Vagina (tissue), 2 donors: ENCODE measurements at regions not wholly inside any gene's neighbourhood (a gene's known extent, or its start where the extent isn't known, plus 50 kb on each side); places are given as distances from the start of the nearest gene placed in this dataset.

Source experiments
- POLR2A ChIP-seq, 2 donors: fragments of 450-650 bp; IDR thresholded peaks; one replicate each; pipeline ENCODE4 v1.6.1; 2017; ENCODE audit warnings: antibody characterized with exemption in 2 of 2, mild to moderate bottlenecking in 2 of 2, moderate library complexity in 2 of 2
- POLR2AphosphoS5 ChIP-seq, 2 donors: sonication (generic); formaldehyde crosslinking; IDR thresholded peaks; one replicate each; pipeline ENCODE4 v1.9.0; 2017; ENCODE audit warnings: antibody characterized with exemption in 2 of 2, mild to moderate bottlenecking in 2 of 2, low read depth in 1 of 2; ENCODE audit not compliant: insufficient read depth in 1 of 2
- TF ChIP-seq, protein P1 (sequence below), 3 experiments: fragments of 450-650 bp in 2 of 3; fragments of 200-600 bp in 1 of 3; sonication (generic) in 1 of 3; IDR thresholded peaks; one replicate each; pipeline ENCODE4 v1.5.1; 2017 to 2019; ENCODE audit warnings: antibody characterized with exemption in 3 of 3, mild to moderate bottlenecking in 2 of 3, moderate library complexity in 2 of 3

DNA sequence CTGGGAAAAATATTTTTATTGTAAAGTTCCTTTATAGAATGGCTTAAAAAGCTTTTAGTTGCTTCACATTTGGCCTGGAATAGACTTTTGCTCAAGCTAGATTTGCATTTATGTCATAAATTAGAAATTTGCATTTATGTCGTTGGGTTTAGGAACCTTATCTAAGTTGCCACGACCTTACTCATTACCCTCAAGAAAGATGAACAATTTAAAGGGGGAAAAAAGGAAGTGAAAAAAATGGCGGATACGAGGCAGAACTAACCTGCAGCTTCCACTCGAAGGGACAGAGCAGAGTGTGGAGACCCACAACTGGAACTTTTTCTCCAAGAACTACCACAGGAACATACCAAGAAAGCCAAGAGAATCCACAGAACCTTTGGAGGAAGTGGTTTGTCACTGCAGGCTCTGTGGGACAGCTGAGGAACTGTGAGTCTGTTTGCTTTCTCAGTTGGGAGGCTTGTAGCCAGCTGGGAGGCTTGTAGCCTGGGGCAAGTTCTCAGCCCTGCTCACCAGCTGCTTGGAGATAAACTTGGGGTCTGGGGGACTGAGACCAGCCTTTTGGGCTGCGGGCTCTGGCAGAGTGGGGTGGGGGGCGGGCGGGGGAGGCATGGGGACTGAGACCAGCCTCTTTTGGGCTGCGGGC is 349.9 kb upstream of the MEIS1 start:
- TF ChIP-seq, protein P1, sequence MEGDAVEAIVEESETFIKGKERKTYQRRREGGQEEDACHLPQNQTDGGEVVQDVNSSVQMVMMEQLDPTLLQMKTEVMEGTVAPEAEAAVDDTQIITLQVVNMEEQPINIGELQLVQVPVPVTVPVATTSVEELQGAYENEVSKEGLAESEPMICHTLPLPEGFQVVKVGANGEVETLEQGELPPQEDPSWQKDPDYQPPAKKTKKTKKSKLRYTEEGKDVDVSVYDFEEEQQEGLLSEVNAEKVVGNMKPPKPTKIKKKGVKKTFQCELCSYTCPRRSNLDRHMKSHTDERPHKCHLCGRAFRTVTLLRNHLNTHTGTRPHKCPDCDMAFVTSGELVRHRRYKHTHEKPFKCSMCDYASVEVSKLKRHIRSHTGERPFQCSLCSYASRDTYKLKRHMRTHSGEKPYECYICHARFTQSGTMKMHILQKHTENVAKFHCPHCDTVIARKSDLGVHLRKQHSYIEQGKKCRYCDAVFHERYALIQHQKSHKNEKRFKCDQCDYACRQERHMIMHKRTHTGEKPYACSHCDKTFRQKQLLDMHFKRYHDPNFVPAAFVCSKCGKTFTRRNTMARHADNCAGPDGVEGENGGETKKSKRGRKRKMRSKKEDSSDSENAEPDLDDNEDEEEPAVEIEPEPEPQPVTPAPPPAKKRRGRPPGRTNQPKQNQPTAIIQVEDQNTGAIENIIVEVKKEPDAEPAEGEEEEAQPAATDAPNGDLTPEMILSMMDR (IDR thresholded peaks at IDR 0.05): no peak
- no peak for TF ChIP-seq POLR2AphosphoS5 (IDR thresholded peaks at IDR 0.05; ENCODE audit: insufficient read depth in 1 of 2, low read depth in 1 of 2)
- no peak for TF ChIP-seq POLR2A (IDR thresholded peaks at IDR 0.05)
